Neuron (in vitro differentiated cells): ENCODE measurements at regions not wholly inside any gene's neighbourhood (a gene's known extent, or its start where the extent isn't known, plus 50 kb on each side); places are given as distances from the start of the nearest gene placed in this dataset.

ENCODE experiments used
- H2AFZ ChIP-seq: one replicate; pipeline ENCODE4 v1.6.1; 2013; ENCODE audit warnings: low read depth, mild to moderate bottlenecking, inconsistent platforms, low read length, moderate library complexity
- H3K27me3 ChIP-seq: one replicate; pipeline ENCODE4 v1.6.1; 2013; ENCODE audit warnings: low read length; ENCODE audit not compliant: insufficient read depth
- H3K36me3 ChIP-seq: one replicate; pipeline ENCODE4 v1.6.1; 2013; ENCODE audit warnings: low read length; ENCODE audit not compliant: insufficient read depth
- H3K4me1 ChIP-seq: one replicate; pipeline ENCODE4 v1.6.1; 2013; ENCODE audit warnings: low read length; ENCODE audit not compliant: insufficient read depth
- H3K4me3 ChIP-seq: 2 replicates; pipeline ENCODE4 v1.5.1; 2013; ENCODE audit warnings: mild to moderate bottlenecking, low read length, moderate library complexity
- H3K9me3 ChIP-seq: one replicate; pipeline ENCODE4 v1.6.1; 2013; ENCODE audit warnings: low read length

DNA sequence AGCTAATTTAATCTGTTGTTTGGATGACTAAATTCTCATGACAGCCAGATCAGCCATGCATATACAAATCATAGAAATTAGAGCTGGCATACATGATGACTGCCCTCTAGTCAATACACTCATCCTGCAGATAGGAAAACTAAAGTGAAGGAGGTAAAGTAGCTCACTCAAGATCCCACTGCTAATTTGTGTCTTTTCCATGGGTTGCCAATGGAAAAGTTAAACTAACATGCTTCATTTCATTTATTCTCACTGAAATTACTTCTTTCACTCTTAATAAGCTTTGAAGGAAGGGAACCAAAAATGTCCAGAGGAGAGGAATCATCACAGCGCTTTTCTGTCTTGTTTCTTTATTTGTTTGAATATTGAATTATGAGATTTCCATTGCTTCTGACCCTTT, 308.2 kb downstream of the GJA1 start:
- peaks cover 1% of the 10 kb centered on the region for H3K4me1 ChIP-seq
- no peak overlapping the region for H3K4me3 ChIP-seq
- no peaks in the 10 kb centered on the region for H3K9me3 ChIP-seq
- no peaks in the 10 kb centered on the region for H3K27me3 ChIP-seq
- H2AFZ ChIP-seq, result no peak overlapping the region
- no peaks in the 10 kb centered on the region for H3K36me3 ChIP-seq

DNA sequence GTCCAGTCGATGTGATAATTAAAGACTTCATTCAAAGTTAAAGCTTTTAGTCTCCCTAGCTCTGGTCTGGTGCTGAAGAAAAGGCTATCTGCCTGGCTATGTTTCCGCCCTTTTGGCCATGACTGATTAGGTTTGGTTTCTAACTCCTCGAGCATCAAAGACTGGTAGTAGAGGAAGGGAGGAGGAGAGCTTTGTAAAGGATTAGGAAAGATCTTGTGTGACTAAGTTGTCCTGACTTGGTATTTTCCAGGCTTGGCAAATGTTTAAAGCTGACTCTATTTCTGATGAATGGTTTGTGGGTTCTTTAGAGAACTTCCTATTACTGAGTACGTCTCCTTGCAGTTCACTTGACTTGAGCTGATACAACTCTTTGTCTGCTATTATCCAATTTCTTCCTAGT, 312.9 kb downstream of the GJA1 start:
- no peak overlapping the region for H3K4me3 ChIP-seq
- no peak overlapping the region for H2AFZ ChIP-seq
- no peaks in the 10 kb centered on the region for H3K27me3 ChIP-seq
- no peaks in the 10 kb centered on the region for H3K36me3 ChIP-seq
- peaks cover 1% of the 10 kb centered on the region for H3K4me1 ChIP-seq
- H3K9me3 ChIP-seq, result no peaks in the 10 kb centered on the region

DNA sequence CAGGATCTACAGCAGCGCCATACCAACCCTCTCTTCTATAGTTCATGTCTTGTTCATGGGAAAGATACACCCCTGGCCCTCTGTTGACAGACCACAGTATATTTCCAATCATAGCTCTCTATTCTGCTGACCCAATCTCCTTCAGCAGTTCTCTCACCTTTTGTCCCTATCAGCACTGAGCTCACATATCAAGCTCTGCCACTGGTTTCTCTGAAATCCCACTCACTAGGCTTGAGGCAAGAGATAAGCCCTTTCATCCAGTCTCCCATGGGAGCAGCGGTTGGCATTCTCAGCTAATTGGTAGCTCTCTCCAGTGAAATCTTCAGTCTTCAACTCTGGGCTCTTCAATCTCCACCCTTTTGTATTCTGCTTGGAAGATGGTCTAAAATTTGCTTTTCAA, 313.4 kb downstream of the GJA1 start:
- Histone ChIP-seq H3K9me3 (no peaks in the 10 kb centered on the region), H2AFZ (no peak overlapping the region), H3K36me3 (no peaks in the 10 kb centered on the region), H3K4me1 (peaks cover under 1% of the 10 kb centered on the region), H3K27me3 (no peaks in the 10 kb centered on the region), H3K4me3 (no peak overlapping the region)

DNA sequence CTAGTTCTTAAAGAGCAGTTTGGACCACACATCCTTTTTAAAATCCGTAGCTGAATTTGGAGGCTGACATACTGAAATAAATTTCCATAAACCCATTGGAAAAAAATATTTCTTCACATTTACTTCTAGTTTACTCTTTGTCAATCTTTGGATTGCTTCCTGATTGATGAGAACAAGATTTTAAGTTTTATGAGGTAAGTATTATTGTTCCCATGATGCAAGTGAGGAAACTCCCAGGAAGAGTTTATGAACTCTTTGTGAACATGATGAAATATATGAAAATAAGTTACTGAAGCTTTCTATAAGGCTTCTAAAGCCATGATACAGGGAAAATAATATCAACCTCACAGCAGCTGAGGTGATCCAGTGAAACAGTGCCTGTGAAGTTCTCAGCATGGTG, 320.0 kb downstream of the GJA1 start:
- Histone ChIP-seq H3K4me3 (no peak overlapping the region), H3K27me3 (no peaks in the 10 kb centered on the region), H3K9me3 (no peaks in the 10 kb centered on the region)

DNA sequence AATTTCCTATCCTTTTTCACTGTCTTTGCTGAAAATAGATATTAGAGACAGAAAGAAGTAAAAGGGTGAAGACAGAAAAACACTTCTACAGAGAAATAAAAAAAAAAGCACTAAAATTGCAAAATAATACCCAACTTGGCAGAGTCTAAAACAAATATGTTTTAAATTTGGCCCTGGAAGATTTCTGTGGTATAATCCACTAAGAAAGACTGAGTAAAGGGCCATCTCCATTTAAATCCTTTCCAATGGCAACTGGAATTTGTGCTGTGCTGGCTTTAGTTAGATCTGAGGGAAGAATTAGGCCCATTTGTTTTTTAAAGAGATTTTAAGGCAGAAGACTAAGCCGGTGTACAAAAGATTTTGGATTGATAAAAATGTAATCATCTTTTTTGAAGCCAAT, 321.2 kb downstream of the GJA1 start:
- peaks cover 2% of the 10 kb centered on the region for H3K4me1 ChIP-seq
- no peaks in the 10 kb centered on the region for H3K36me3 ChIP-seq
- no peaks in the 10 kb centered on the region for H3K27me3 ChIP-seq
- no peak overlapping the region for H2AFZ ChIP-seq
- H3K4me3 ChIP-seq, result no peak overlapping the region
- H3K9me3 ChIP-seq, result no peaks in the 10 kb centered on the region

More for the DNA sequence above, 320.0 kb downstream of the GJA1 start:
- no peaks in the 10 kb centered on the region for H3K36me3 ChIP-seq
- no peaks in the 10 kb centered on the region for H3K4me1 ChIP-seq
- H2AFZ ChIP-seq, result no peak overlapping the region

DNA sequence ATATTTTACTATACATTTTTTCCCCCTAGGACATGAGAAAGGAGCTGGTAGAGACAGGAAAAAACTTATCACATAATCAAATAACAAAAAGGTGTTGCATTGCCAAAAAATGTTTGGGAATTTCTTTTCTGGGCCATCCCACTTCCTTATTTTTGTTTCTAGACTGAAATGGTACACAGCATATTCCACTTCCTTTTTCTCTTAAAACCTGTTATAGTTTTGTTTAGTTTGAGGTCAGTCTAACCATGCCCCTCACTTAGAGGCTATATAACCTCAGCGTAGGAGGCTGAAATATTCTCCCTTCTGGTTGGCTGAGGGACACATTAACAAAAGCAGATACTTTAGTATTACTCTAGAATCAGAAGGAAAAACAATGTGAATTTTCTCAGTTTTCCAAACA, 323.9 kb downstream of the GJA1 start:
- H3K4me3 ChIP-seq, result no peak overlapping the region
- H3K4me1 ChIP-seq, result peaks cover 2% of the 10 kb centered on the region
- H3K36me3 ChIP-seq, result no peaks in the 10 kb centered on the region
- H3K9me3 ChIP-seq, result no peaks in the 10 kb centered on the region
- H2AFZ ChIP-seq, result no peak overlapping the region
- no peaks in the 10 kb centered on the region for H3K27me3 ChIP-seq

DNA sequence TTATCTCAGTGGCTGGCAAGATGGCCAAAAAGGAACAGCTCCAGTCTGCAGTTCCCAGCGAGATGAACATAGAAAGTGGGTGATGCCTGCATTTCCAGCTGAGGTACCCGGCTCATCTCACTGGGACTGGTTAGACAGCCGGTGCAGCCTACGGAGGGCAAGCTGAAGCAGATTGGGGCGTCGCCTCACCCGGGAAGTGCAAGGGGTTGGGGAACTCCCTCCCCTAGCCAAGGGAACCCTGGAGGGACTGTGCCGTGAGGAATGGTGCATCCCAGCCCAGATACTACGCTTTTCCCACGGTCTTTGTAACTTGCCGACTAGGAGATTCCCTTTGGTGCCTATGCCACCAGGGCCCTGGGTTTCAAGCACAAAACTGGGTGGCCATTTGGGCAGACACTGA, 324.7 kb downstream of the GJA1 start:
- Histone ChIP-seq H3K27me3 (no peaks in the 10 kb centered on the region), H3K4me1 (peaks cover 2% of the 10 kb centered on the region), H3K36me3 (no peaks in the 10 kb centered on the region), H2AFZ (no peak overlapping the region), H3K9me3 (no peaks in the 10 kb centered on the region), H3K4me3 (no peak overlapping the region)

DNA sequence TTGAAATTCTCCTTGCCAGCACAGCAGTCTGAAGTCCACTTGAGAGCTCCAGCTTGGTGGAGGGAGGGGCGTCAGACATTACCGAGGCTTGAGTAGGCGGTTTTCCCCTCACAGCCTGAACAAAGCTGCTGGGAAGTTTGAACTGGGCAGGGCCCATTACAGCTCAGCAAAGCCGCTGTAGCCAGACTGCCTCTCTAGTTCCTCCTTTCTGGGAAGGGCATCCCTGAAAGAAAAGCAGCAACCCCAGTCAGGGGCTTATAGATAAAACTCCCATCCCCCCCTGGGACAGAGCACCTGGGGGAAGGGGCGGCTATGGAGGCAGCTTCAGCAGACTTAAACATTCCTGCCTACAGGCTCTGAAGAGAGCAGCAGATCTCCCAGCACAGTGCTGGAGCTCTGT, 325.3 kb downstream of the GJA1 start:
- H3K27me3 ChIP-seq, result no peaks in the 10 kb centered on the region
- no peak overlapping the region for H2AFZ ChIP-seq
- peaks cover 2% of the 10 kb centered on the region for H3K4me1 ChIP-seq
- no peak overlapping the region for H3K4me3 ChIP-seq
- no peaks in the 10 kb centered on the region for H3K9me3 ChIP-seq
- H3K36me3 ChIP-seq, result no peaks in the 10 kb centered on the region

DNA sequence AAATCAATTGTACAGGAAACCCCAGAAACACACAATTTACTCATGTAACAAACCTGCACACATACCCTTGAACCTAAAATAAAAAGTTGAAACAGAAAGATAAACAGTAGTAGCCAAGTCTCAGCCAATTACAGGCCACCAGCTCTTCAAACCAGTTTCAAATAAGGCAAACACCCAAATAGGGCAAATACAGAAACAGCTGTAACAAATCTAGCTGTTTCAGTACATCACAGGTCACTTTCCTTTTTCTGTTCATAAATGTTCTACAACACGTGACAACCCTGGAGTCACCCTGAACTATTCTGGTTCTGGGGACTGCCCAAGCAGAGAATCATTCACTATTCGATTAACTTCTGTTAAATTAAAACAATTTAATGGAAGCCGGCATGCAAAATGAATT, 329.0 kb downstream of the GJA1 start:
- Histone ChIP-seq H3K4me1 (peaks cover 2% of the 10 kb centered on the region), H3K4me3 (no peak overlapping the region), H3K27me3 (no peaks in the 10 kb centered on the region), H3K36me3 (no peaks in the 10 kb centered on the region), H2AFZ (no peak overlapping the region), H3K9me3 (no peaks in the 10 kb centered on the region)

DNA sequence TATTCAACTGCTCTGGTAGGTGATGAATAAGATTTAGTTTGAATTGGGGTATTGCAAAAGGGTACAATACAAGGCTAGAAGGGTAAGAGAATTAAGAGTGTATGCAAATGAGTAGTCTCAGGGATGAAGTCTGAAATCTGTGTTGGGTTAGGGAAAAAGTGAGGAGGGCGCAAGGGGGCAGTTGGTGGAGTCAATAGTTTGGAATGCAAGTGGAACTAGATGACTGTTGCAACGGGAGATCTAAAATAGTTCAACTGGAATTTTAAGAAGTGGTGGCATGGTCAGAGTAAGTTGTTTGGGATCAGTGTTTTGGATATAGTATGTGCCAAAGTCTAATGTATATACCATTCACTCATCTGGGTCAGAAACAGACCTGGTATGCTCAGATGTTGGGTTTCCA, 329.6 kb downstream of the GJA1 start:
- no peaks in the 10 kb centered on the region for H3K36me3 ChIP-seq
- H3K27me3 ChIP-seq, result no peaks in the 10 kb centered on the region
- H3K4me3 ChIP-seq, result no peak overlapping the region
- H3K4me1 ChIP-seq, result peaks cover 2% of the 10 kb centered on the region
- no peaks in the 10 kb centered on the region for H3K9me3 ChIP-seq
- no peak overlapping the region for H2AFZ ChIP-seq

DNA sequence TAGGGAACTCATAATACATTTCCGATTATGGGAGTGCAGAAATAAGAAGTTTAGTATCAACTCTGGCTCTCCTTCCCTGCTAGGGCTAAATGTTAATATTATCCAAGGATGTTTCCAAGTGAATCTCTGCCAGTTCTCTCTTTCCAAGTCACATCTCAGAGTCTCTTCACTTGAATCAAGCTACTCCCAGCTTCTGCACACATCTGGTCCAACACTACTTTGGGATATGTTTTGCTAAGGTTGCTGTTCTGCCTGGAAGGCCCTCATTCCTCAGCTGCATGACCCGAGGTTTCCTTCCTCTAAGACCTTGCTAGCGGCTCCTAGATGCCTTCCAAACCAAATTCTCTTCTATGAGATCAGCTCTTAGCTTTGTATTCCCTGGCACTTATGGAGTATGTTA, 331.8 kb downstream of the GJA1 start:
- Histone ChIP-seq H3K4me3 (no peak overlapping the region), H3K36me3 (no peaks in the 10 kb centered on the region), H2AFZ (no peak overlapping the region)

DNA sequence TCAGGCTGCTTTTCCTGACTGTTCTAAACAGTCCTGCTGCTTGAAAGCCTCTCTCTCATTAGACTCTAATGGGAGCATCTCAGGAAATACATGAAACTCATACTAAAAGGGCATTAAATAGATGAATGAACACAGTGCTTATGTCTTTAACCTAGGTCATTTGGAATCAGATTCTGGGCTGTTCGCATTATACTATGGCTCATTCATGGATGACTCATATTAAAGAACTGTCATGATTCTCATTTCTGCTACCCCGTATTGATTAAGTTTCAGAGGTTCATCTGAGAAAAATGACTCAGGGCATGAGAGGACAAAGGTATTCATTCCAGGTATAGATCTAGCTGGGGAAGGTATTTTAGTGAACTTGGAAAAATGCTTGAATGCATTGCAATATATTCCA, 335.5 kb downstream of the GJA1 start:
- H3K4me3 ChIP-seq, result no peak overlapping the region
- H3K9me3 ChIP-seq, result no peaks in the 10 kb centered on the region
- no peaks in the 10 kb centered on the region for H3K27me3 ChIP-seq
- H3K36me3 ChIP-seq, result no peaks in the 10 kb centered on the region
- no peak overlapping the region for H2AFZ ChIP-seq
- peaks cover 5% of the 10 kb centered on the region for H3K4me1 ChIP-seq

More for the DNA sequence above, 331.8 kb downstream of the GJA1 start:
- no peaks in the 10 kb centered on the region for H3K27me3 ChIP-seq
- no peaks in the 10 kb centered on the region for H3K9me3 ChIP-seq
- H3K4me1 ChIP-seq, result peaks cover 5% of the 10 kb centered on the region

DNA sequence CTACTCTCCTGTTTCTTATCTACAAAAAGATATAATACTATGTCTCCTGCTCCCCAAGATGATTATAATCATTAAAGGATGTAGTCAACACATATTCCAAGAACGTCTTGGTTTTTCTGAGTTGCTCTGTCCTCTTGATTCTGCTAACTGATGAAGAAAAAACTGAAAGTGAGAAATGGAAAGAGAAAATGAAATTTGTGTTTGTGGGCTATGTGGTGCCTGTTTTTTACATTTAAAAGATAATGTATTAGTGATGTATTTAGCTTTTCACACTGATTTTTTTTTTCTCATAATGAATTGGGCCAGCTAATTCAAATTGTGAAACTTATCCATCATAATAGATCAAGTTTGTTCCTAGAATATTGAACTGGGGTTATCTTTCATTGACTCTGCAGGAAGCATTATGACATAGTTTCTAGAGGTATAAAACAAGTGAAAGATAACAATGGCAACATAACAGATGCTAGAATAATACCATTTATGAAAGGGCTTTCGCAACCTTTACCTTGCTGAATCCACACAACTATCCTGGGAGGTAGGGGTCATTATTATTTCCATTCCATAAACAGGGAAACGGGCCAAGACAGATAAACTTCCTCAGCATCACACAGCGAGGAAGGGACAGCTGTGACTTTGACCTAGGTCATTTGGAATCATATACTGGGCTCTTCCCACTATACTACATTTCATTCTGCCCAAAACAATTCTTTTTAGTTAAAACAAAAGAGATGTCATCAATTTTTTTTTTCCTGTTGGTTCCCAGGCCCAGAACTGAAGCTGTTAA, 336.7 kb downstream of the GJA1 start:
- Histone ChIP-seq H3K9me3 (no peaks in the 10 kb centered on the region), H3K27me3 (no peaks in the 10 kb centered on the region), H2AFZ (no peak overlapping the region)

DNA sequence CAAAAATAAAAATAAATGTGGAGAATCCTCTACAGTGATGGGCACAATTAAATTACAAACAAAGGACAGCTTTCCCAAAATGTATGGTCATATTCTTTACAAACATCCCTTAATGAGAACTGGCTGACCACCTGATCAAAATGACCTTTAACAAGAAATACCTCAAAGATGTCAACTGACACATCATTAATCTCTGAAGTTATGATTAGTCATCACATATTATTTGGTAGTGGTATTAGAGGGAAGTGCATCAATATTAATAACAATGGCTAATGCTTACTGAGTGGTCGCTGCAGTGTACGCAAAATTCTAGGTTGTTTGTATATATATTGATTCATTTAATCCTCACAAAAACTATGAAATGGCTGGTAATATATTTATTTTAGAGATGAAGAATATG, 340.6 kb downstream of the GJA1 start:
- H3K4me1 ChIP-seq, result peaks cover 1% of the 10 kb centered on the region
- no peaks in the 10 kb centered on the region for H3K36me3 ChIP-seq
- no peak overlapping the region for H2AFZ ChIP-seq
- no peaks in the 10 kb centered on the region for H3K9me3 ChIP-seq
- H3K27me3 ChIP-seq, result no peaks in the 10 kb centered on the region
- no peak overlapping the region for H3K4me3 ChIP-seq

More for the DNA sequence above, 336.7 kb downstream of the GJA1 start:
- Histone ChIP-seq H3K36me3 (no peaks in the 10 kb centered on the region), H3K4me3 (no peak overlapping the region), H3K4me1 (peaks cover 5% of the 10 kb centered on the region)
